Spleen (tissue), 11 donors: ENCODE measurements at regions not wholly inside any gene's neighbourhood (a gene's known extent, or its start where the extent isn't known, plus 50 kb on each side); places are given as distances from the start of the nearest gene placed in this dataset.

Experiments used
- DNase-seq: peaks from one replicate; pipeline ENCODE4 v3.0.0-alpha.2; 2020
- H3K27ac ChIP-seq, 8 donors: fragments of 200-600 bp; sonication (generic) in 7 of 8; 1 replicate in 4 of 8; 2 replicates in 4 of 8; pipeline versions ENCODE4 v1.5.0 to v1.8.0; 2016 to 2021; ENCODE audit warnings: inconsistent platforms in 4 of 8, mild to moderate bottlenecking in 4 of 8, moderate library complexity in 1 of 8
- H3K27me3 ChIP-seq, 7 donors: fragments of 200-600 bp; sonication (generic) in 6 of 7; replicated peaks in 1 of 7; 1 replicate in 4 of 7; 2 replicates in 3 of 7; pipeline versions ENCODE4 v1.5.0 to v1.8.0; 2016 to 2021; ENCODE audit warnings: inconsistent platforms in 3 of 7, mild to moderate bottlenecking in 1 of 7
- H3K36me3 ChIP-seq, 6 donors: fragments of 200-600 bp; sonication (generic) in 5 of 6; 1 replicate in 4 of 6; 2 replicates in 2 of 6; pipeline versions ENCODE4 v1.5.0 to v1.8.0; 2016 to 2021; ENCODE audit warnings: inconsistent platforms in 2 of 6
- H3K4me1 ChIP-seq, 6 donors: fragments of 200-600 bp; sonication (generic) in 5 of 6; 1 replicate in 3 of 6; 2 replicates in 3 of 6; pipeline versions ENCODE4 v1.5.0 to v1.8.0; 2016 to 2021; ENCODE audit warnings: inconsistent platforms in 3 of 6
- H3K4me3 ChIP-seq, 8 donors: fragments of 200-600 bp; sonication (generic) in 7 of 8; 1 replicate in 4 of 8; 2 replicates in 4 of 8; pipeline versions ENCODE4 v1.5.0 to v1.8.0; 2016 to 2021; ENCODE audit warnings: inconsistent platforms in 4 of 8, mild to moderate bottlenecking in 4 of 8, moderate library complexity in 2 of 8
- H3K9me3 ChIP-seq, 8 donors: fragments of 200-600 bp; sonication (generic) in 7 of 8; 1 replicate in 4 of 8; 2 replicates in 4 of 8; pipeline versions ENCODE4 v1.5.0 to v1.8.0; 2016 to 2021; ENCODE audit warnings: inconsistent platforms in 4 of 8
- CTCF ChIP-seq, 11 experiments: fragments of 200-600 bp in 7 of 11; fragments of 450-650 bp in 4 of 11; sonication (generic) in 4 of 11; IDR thresholded peaks in 8 of 11; conservative IDR thresholded peaks in 3 of 11; 1 replicate in 7 of 11; 2 replicates in 4 of 11; pipeline versions ENCODE4 v1.4.0 to v1.8.0; 2016 to 2021; ENCODE audit warnings: antibody characterized with exemption in 11 of 11, inconsistent platforms in 4 of 11, mild to moderate bottlenecking in 1 of 11
- POLR2A ChIP-seq, 3 donors: fragments of 450-650 bp; IDR thresholded peaks; one replicate each; pipeline ENCODE4 v1.5.1; 2017; ENCODE audit warnings: antibody characterized with exemption in 3 of 3, mild to moderate bottlenecking in 1 of 3
- POLR2AphosphoS5 ChIP-seq, 3 donors: sonication (generic); formaldehyde crosslinking; IDR thresholded peaks; one replicate each; pipeline ENCODE4 v1.5.1; 2017; ENCODE audit warnings: antibody characterized with exemption in 3 of 3
- WGBS, 5 donors: extraction: QIAGEN DNeasy Blood & Tissue Kit in 3 of 5; methylation state at CpG; one replicate each; pipeline versions ENCODE4 v1.1.5 to v1.1.7; 2013 to 2018; 5-methylcytosine and 5-hydroxymethylcytosine counted together
- intact Hi-C: fragments of 100-400 bp; cut with DNase I; formaldehyde crosslinking; loops from one replicate; pipeline ENCODE4 v1.15.0; 2023; ENCODE audit warnings: low total_unique reads
- donor health status: healthy with polysubstance abuse.
- donor health status: DM: no; HTN: no; CAD: no; lungs with moderate emphysema.
- donor health status: DM: no; HTN: no; CAD: no.
- donor health status: Bipolar disorder and iron deficiency.
- donor health status: healthy.
- donor health status: DM: no; HTN: no; CAD: no.
- donor health status: DM: yes; HTN: yes; CAD: no.

- no peak for TF ChIP-seq POLR2AphosphoS5 (IDR thresholded peaks at IDR 0.05)
- TF ChIP-seq POLR2A (IDR thresholded peaks at IDR 0.05), result no peak
- no peak for TF ChIP-seq CTCF (IDR thresholded peaks at IDR 0.05 in 8 of 11, conservative IDR thresholded peaks at IDR 0.05 in 3 of 11)
- H3K4me1 ChIP-seq, result no peaks in the 10 kb centered on the region
- no peaks in the 10 kb centered on the region for H3K36me3 ChIP-seq
- no peak for DNase-seq
- 46 to 92% (median 89%) methylated on average over 3 of the region's 3 CpGs for WGBS, 5 donors
- no peak overlapping the region for H3K27ac ChIP-seq
- intact Hi-C loops, result no loop called here
- H3K4me3 ChIP-seq, result no peak overlapping the region
- H3K27me3 ChIP-seq, result no peaks in the 10 kb centered on the region
- H3K9me3 ChIP-seq, result peaks cover 0 to 15% (median 0%) of the 10 kb centered on the region in 8 donors
These were observed 49.9 kb upstream of the UGT2B10 start for GRCh38 chr4:68765876-68766275.
